Esophagus (tissue), 2 donors: ENCODE measurements at regions not wholly inside any gene's neighbourhood (a gene's known extent, or its start where the extent isn't known, plus 50 kb on each side); places are given as distances from the start of the nearest gene placed in this dataset.

ENCODE experiments used
- H3K27ac ChIP-seq, 2 donors: one replicate each; pipeline ENCODE4 v1.5.1; 2013; ENCODE audit warnings: low read depth in 2 of 2, mild to moderate bottlenecking in 2 of 2, inconsistent platforms in 1 of 2, low read length in 1 of 2, moderate library complexity in 1 of 2
- H3K27me3 ChIP-seq, 2 donors: one replicate each; pipeline ENCODE4 v1.6.1; 2013; ENCODE audit warnings: low read length in 2 of 2, control low read depth in 1 of 2, mild to moderate bottlenecking in 1 of 2; ENCODE audit not compliant: insufficient read depth in 2 of 2, control insufficient read depth in 1 of 2
- H3K36me3 ChIP-seq, 2 donors: one replicate each; pipeline ENCODE4 v1.6.1; 2013; ENCODE audit warnings: low read length in 1 of 2; ENCODE audit not compliant: control insufficient read depth in 2 of 2, insufficient read depth in 2 of 2
- H3K4me1 ChIP-seq, 2 donors: one replicate each; pipeline ENCODE4 v1.6.1; 2013; ENCODE audit warnings: low read length in 1 of 2; ENCODE audit not compliant: control insufficient read depth in 2 of 2, insufficient read depth in 2 of 2
- H3K4me3 ChIP-seq, 2 donors: one replicate each; pipeline ENCODE4 v1.5.1; 2013; ENCODE audit warnings: low read length in 2 of 2, mild to moderate bottlenecking in 2 of 2, low read depth in 1 of 2, moderate library complexity in 1 of 2
- H3K9me3 ChIP-seq, 2 donors: one replicate each; pipeline ENCODE4 v1.6.1; 2013; ENCODE audit warnings: mild to moderate bottlenecking in 2 of 2, low read depth in 1 of 2, low read length in 1 of 2, moderate library complexity in 1 of 2; ENCODE audit not compliant: control insufficient read depth in 2 of 2, insufficient read depth in 1 of 2
- WGBS, 2 donors: extraction: QIAGEN DNeasy Blood & Tissue Kit; methylation state at CpG; one replicate each; pipeline ENCODE4 v1.1.7; 2013; 5-methylcytosine and 5-hydroxymethylcytosine counted together
- donor health status: healthy with polysubstance abuse.
- donor health status: Bipolar disorder and iron deficiency.

GRCh38 chr9:106532306-106533015 is 330.5 kb upstream of the ZNF462 start:
- Histone ChIP-seq H3K9me3 (no peaks in the 10 kb centered on the region), H3K4me1 (peaks cover 0 to 2% of the 10 kb centered on the region in 2 donors), H3K36me3 (no peaks in the 10 kb centered on the region), H3K4me3 (no peak overlapping the region), H3K27ac (no peak overlapping the region), H3K27me3 (no peaks in the 10 kb centered on the region)
- WGBS, 2 donors = 88 to 91% methylated on average over 5 of the region's 5 CpGs

- H3K4me3 ChIP-seq = no peak overlapping the region
- 64 to 73% methylated on average over 3 of the region's 3 CpGs for WGBS, 2 donors
- H3K36me3 ChIP-seq = no peaks in the 10 kb centered on the region
- H3K4me1 ChIP-seq = peaks cover 0 to 2% of the 10 kb centered on the region in 2 donors
- H3K9me3 ChIP-seq = no peaks in the 10 kb centered on the region
- H3K27ac ChIP-seq = no peak overlapping the region
- H3K27me3 ChIP-seq = no peaks in the 10 kb centered on the region
These were observed 328.2 kb upstream of the ZNF462 start for GRCh38 chr9:106534800-106535199.

GRCh38 chr9:106535439-106535838 is 327.5 kb upstream of the ZNF462 start:
- Histone ChIP-seq H3K9me3 (no peaks in the 10 kb centered on the region), H3K36me3 (no peaks in the 10 kb centered on the region), H3K4me1 (peaks cover 0 to 2% of the 10 kb centered on the region in 2 donors), H3K4me3 (no peak overlapping the region), H3K27me3 (no peaks in the 10 kb centered on the region), H3K27ac (no peak overlapping the region)
- 12 to 26% methylated on average over 1 of the region's 1 CpG for WGBS, 2 donors

DNA sequence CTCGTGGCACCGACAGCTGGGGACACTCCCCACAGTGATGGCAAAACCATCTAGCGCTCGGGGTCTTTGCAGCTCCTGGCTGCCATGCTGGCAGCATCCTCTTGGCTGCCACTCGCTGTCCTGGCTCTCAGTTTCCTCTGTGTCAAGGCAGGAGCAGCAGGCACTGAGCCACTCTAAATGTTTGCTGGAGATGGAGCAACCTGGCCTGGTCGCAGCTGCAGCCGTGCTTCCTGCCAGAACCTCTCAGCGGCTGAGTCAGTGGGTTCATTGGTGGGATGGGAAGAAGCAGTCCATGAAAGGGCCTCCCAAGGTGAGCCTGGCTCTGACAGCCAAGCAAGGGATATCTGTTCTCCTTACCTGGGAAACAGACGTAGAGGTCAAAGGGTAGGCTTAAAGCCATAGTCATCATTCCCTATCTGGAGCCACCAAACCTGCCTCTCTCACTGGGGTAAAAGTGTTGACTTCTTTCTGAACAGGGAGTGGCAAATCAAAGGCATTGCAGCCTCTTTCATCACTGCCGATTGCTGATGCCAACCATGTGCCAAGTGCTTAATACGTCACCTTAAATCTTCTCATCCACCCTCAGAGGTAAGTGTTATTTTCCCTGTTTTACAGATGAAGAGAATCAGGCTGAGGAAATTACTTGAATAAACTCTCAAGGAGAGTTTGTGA is 304.8 kb upstream of the ZNF462 start:
- no peaks in the 10 kb centered on the region for H3K9me3 ChIP-seq
- H3K27me3 ChIP-seq = no peaks in the 10 kb centered on the region
- 69 to 80% methylated on average over 11 of the region's 11 CpGs for WGBS, 2 donors
- no peaks in the 10 kb centered on the region for H3K4me1 ChIP-seq
- H3K36me3 ChIP-seq = no peaks in the 10 kb centered on the region
- H3K27ac ChIP-seq = no peak overlapping the region
- H3K4me3 ChIP-seq = no peak overlapping the region

GRCh38 chr9:106560540-106560939 is 302.4 kb upstream of the ZNF462 start:
- 93 to 100% methylated on average over 1 of the region's 1 CpG for whole genome bisulfite sequencing, 2 donors
- no peaks in the 10 kb centered on the region for H3K36me3 ChIP-seq
- no peaks in the 10 kb centered on the region for H3K27me3 ChIP-seq
- no peaks in the 10 kb centered on the region for H3K4me1 ChIP-seq
- H3K27ac ChIP-seq = no peak overlapping the region
- no peaks in the 10 kb centered on the region for H3K9me3 ChIP-seq
- no peak overlapping the region for H3K4me3 ChIP-seq

DNA sequence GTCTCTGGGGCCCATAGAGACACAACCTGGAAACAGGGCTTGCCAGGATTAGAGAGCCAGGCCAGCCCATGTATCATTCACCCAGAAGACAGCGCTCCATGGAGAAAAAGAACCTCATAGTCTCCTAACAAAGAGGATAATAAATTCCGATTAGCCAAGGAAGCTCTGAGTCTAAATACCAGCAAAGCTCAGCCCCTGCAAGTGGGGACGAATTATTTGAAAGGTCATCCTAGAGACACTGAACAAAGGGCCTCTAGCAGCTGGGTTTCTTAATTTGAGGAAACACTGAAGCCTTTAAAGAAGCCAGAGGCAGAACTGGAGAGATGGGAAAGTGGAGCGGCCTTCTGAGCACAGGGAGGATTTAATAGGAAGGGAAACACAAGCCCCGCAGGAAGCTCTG is 287.1 kb upstream of the ZNF462 start:
- H3K27ac ChIP-seq = no peak overlapping the region
- no peak overlapping the region for H3K4me3 ChIP-seq
- no peaks in the 10 kb centered on the region for H3K27me3 ChIP-seq
- WGBS, 2 donors = 79 to 82% methylated on average over 5 of the region's 5 CpGs
- no peaks in the 10 kb centered on the region for H3K9me3 ChIP-seq
- H3K4me1 ChIP-seq = no peaks in the 10 kb centered on the region
- no peaks in the 10 kb centered on the region for H3K36me3 ChIP-seq

GRCh38 chr9:106576232-106576760 is 286.7 kb upstream of the ZNF462 start:
- Histone ChIP-seq H3K27ac (no peak overlapping the region), H3K27me3 (no peaks in the 10 kb centered on the region), H3K36me3 (no peaks in the 10 kb centered on the region), H3K4me1 (no peaks in the 10 kb centered on the region), H3K4me3 (no peak overlapping the region), H3K9me3 (no peaks in the 10 kb centered on the region)
- WGBS, 2 donors = 78 to 84% methylated on average over 7 of the region's 7 CpGs

GRCh38 chr9:106577121-106577520 is 285.8 kb upstream of the ZNF462 start:
- H3K4me1 ChIP-seq = no peaks in the 10 kb centered on the region
- H3K4me3 ChIP-seq = no peak overlapping the region
- no peaks in the 10 kb centered on the region for H3K27me3 ChIP-seq
- H3K27ac ChIP-seq = no peak overlapping the region
- H3K9me3 ChIP-seq = no peaks in the 10 kb centered on the region
- H3K36me3 ChIP-seq = no peaks in the 10 kb centered on the region

DNA sequence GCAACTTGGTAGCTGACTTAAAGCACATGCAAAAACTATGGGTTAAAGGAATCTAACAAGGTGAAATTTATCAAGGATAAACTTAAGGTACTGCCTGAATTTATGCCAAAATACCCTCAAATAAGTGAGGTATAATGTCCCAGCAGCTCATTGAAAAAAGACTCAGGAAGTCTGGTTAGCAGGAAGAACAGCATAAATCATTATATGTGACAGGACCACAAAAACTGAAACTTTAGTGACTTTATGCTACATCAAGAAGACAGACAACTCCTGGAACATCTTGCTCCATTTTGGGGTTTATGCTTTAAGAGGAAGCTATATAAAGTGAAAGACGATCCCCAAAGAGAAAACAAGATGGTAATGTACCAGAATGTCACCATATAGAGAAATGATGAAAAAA is 282.4 kb upstream of the ZNF462 start:
- Histone ChIP-seq H3K27ac (no peak overlapping the region), H3K36me3 (no peaks in the 10 kb centered on the region), H3K4me3 (no peak overlapping the region), H3K4me1 (no peaks in the 10 kb centered on the region), H3K27me3 (no peaks in the 10 kb centered on the region), H3K9me3 (no peaks in the 10 kb centered on the region)
- 45 to 65% methylated on average over 1 of the region's 1 CpG for WGBS, 2 donors

DNA sequence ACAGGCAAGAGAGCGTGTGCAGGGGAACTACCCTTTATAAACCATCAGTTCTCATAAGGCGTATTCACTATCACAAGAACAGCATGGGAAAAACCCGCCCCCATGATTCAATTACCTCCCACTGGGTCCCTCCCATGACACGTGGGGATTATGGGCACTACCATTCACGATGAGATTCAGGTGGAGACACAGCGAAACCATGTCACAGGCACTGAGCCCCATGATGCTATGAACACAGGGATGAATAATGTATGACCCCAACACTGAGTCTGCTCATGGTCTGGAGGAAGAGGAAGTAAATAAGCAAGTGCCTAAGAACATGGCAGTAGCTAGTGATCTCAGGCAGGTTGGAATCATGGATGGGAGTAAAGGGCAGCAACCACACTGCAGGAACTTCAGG is 281.0 kb upstream of the ZNF462 start:
- Histone ChIP-seq H3K27ac (no peak overlapping the region), H3K36me3 (no peaks in the 10 kb centered on the region), H3K4me1 (no peaks in the 10 kb centered on the region), H3K27me3 (no peaks in the 10 kb centered on the region), H3K9me3 (no peaks in the 10 kb centered on the region), H3K4me3 (no peak overlapping the region)
- WGBS, 2 donors = 88 to 90% methylated on average over 6 of the region's 6 CpGs
